Peyer's patch (tissue), 4 donors: ENCODE measurements at regions not wholly inside any gene's neighbourhood (a gene's known extent, or its start where the extent isn't known, plus 50 kb on each side); places are given as distances from the start of the nearest gene placed in this dataset.

Experiments
- DNase-seq, 3 donors: peaks; one replicate each; pipeline ENCODE4 v3.0.0-alpha.2; 2017 to 2019
- H3K27ac ChIP-seq, 4 donors: fragments of 200-600 bp; sonication (generic); one replicate each; pipeline ENCODE4 v1.5.1; 2016 to 2019
- H3K27me3 ChIP-seq, 2 donors: fragments of 200-600 bp; sonication (generic); one replicate each; pipeline ENCODE4 v1.5.1; 2019
- H3K36me3 ChIP-seq, 3 donors: fragments of 200-600 bp; sonication (generic); one replicate each; pipeline ENCODE4 v1.5.1; 2016 to 2019
- H3K4me1 ChIP-seq, 4 donors: fragments of 200-600 bp; sonication (generic); one replicate each; pipeline ENCODE4 v1.5.1; 2016 to 2019
- H3K4me3 ChIP-seq, 4 donors: fragments of 200-600 bp; sonication (generic); 1 replicate in 3 of 4; 2 replicates in 1 of 4; pipeline ENCODE4 v1.5.1; 2016 to 2019; ENCODE audit warnings: mild to moderate bottlenecking in 1 of 4
- H3K9me3 ChIP-seq, 4 donors: fragments of 200-600 bp; sonication (generic); one replicate each; pipeline ENCODE4 v1.5.1; 2016 to 2019; ENCODE audit warnings: mild to moderate bottlenecking in 1 of 4
- CTCF ChIP-seq, 6 experiments: fragments of 450-650 bp in 4 of 6; fragments of 200-600 bp in 2 of 6; sonication (generic) in 1 of 6; IDR thresholded peaks; one replicate each; pipeline ENCODE4 v1.5.1; 2017 to 2019; ENCODE audit warnings: antibody characterized with exemption in 6 of 6, mild to moderate bottlenecking in 3 of 6, moderate library complexity in 1 of 6
- POLR2A ChIP-seq, 2 donors: fragments of 450-650 bp; IDR thresholded peaks; one replicate each; pipeline ENCODE4 v1.5.1; 2017; ENCODE audit warnings: antibody characterized with exemption in 2 of 2, mild to moderate bottlenecking in 2 of 2, moderate library complexity in 2 of 2

DNA sequence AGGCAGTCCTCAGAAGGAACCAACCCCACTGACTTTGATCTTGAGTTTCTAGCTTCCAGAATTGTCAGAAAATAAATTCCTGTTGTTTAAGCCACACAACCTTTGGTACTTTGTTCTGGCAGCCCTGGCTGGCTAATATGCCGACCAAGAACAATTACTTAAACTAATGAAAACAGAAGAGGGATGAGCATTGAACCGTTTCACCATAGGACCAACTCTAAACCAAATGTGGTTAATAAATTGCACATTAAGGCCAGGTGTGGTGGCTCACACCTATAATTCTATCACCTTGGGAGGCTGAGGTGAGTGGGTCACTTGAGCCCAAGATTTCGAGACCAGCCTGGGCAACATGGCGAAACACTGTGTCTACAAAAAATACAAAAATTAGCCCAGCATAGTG lies 160.9 kb upstream of the RAI14 start:
- Histone ChIP-seq H3K27me3 (no peaks in the 10 kb centered on the region), H3K9me3 (no peaks in the 10 kb centered on the region), H3K27ac (no peak overlapping the region), H3K36me3 (no peaks in the 10 kb centered on the region), H3K4me3 (no peak overlapping the region), H3K4me1 (peaks cover 0 to 19% (median 0%) of the 10 kb centered on the region in 4 donors)
- TF ChIP-seq CTCF (IDR thresholded peaks at IDR 0.05) (no peak), POLR2A (IDR thresholded peaks at IDR 0.05) (no peak)
- no peak for DNase-seq

- Histone ChIP-seq H3K27ac (no peak overlapping the region), H3K36me3 (no peaks in the 10 kb centered on the region), H3K4me3 (no peak overlapping the region), H3K9me3 (no peaks in the 10 kb centered on the region), H3K27me3 (no peaks in the 10 kb centered on the region), H3K4me1 (peaks cover 0 to 19% (median 0%) of the 10 kb centered on the region in 4 donors)
- DNase-seq = no peak
- TF ChIP-seq POLR2A (IDR thresholded peaks at IDR 0.05) = no peak
- no peak for TF ChIP-seq CTCF (IDR thresholded peaks at IDR 0.05)
Observed at GRCh38 chr5:34496260-34496691, 159.9 kb upstream of the RAI14 start.

- no peak overlapping the region for H3K4me3 ChIP-seq
Observed at GRCh38 chr5:34496701-34497469, 159.2 kb upstream of the RAI14 start.

DNA sequence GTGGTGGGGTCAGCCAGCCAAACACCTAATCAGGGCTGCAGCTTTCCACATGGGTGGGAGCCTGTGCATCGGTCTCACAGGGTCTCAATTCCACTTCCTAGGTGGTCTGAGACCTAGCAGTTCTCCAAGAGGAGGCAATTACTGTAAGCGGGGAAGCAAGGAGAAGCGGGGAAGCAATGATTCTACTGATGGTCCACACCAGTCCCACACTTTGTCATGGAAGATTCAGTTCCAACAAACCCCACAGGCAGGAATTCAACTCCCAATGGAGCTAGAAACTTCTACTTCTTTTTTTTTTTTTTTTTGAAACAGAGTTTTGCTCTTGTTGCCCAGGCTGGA lies 158.7 kb upstream of the RAI14 start:
- Histone ChIP-seq H3K4me1 (peaks cover 0 to 19% (median 0%) of the 10 kb centered on the region in 4 donors), H3K4me3 (no peak overlapping the region), H3K9me3 (no peaks in the 10 kb centered on the region), H3K27ac (no peak overlapping the region), H3K36me3 (no peaks in the 10 kb centered on the region), H3K27me3 (no peaks in the 10 kb centered on the region)
- DNase-seq = no peak
- TF ChIP-seq POLR2A (IDR thresholded peaks at IDR 0.05) (no peak), CTCF (IDR thresholded peaks at IDR 0.05) (no peak)

More at GRCh38 chr5:34496701-34497469, 159.2 kb upstream of the RAI14 start:
- H3K36me3 ChIP-seq = no peaks in the 10 kb centered on the region
- no peak overlapping the region for H3K27ac ChIP-seq
- no peaks in the 10 kb centered on the region for H3K9me3 ChIP-seq
- TF ChIP-seq CTCF (IDR thresholded peaks at IDR 0.05) (no peak), POLR2A (IDR thresholded peaks at IDR 0.05) (no peak)
- DNase-seq = peak in 1 of 3 donors; percentile 54
- H3K4me1 ChIP-seq = peaks cover 0 to 19% (median 0%) of the 10 kb centered on the region in 4 donors
- H3K27me3 ChIP-seq = no peaks in the 10 kb centered on the region

GRCh38 chr5:34498572-34498971 lies 157.6 kb upstream of the RAI14 start:
- Histone ChIP-seq H3K36me3 (no peaks in the 10 kb centered on the region), H3K27ac (peak overlapping the region in 3 of 4 donors; percentile 10 to 39 (median 18)), H3K4me3 (no peak overlapping the region), H3K9me3 (no peaks in the 10 kb centered on the region), H3K4me1 (peaks cover 0 to 19% (median 0%) of the 10 kb centered on the region in 4 donors), H3K27me3 (no peaks in the 10 kb centered on the region)
- no peak for TF ChIP-seq POLR2A (IDR thresholded peaks at IDR 0.05)
- no peak for TF ChIP-seq CTCF (IDR thresholded peaks at IDR 0.05)
- no peak for DNase-seq
